H1 (cell line): ENCODE measurements at regions not wholly inside any gene's neighbourhood (a gene's known extent, or its start where the extent isn't known, plus 50 kb on each side); places are given as distances from the start of the nearest gene placed in this dataset.

Source experiments
- CTCF ChIA-PET: fragments of 300-600 bp; sonication (Branson Sonifier 250); formaldehyde crosslinking; loops from one replicate; lab custom pipeline; 2021; ENCODE audit not compliant: partially characterized antibody; lab: Charles Lee
- POLR2A ChIA-PET: fragments of 300-600 bp; sonication (Branson Sonifier 250); formaldehyde crosslinking; loops from one replicate; lab custom pipeline; 2021; ENCODE audit warnings: inconsistent platforms; ENCODE audit not compliant: partially characterized antibody; lab: Charles Lee
- DNase-seq, 2 experiments: peaks; one replicate each; pipeline versions ENCODE4 v3.0.0 to v3.0.0-alpha.2; 2010 to 2022; ENCODE audit warnings: low spot score in 2 of 2, low read depth in 1 of 2, mixed read lengths in 1 of 2
- FAIRE-seq: peaks from 2 replicates; lab custom pipeline; 2011; peaks lifted over from hg19 to GRCh38; lab: Jason Lieb, UNC
- H2AFZ ChIP-seq: 2 replicates; pipeline ENCODE4 v1.8.1; 2012; ENCODE audit warnings: low read length, inconsistent platforms
- H2AK5ac ChIP-seq: 2 replicates; pipeline ENCODE4 v1.6.1; 2013; ENCODE audit warnings: low read depth, low read length
- H2BK120ac ChIP-seq: replicated peaks from 2 replicates; pipeline ENCODE3; 2013; ENCODE audit warnings: low read depth, low read length, inconsistent platforms
- H2BK12ac ChIP-seq: 2 replicates; pipeline ENCODE4 v1.6.1; 2013; ENCODE audit warnings: low read depth, low read length
- H2BK15ac ChIP-seq: 2 replicates; pipeline ENCODE4 v1.6.1; 2013; ENCODE audit warnings: low read length
- H2BK20ac ChIP-seq: 2 replicates; pipeline ENCODE4 v1.6.1; 2013; ENCODE audit warnings: low read length
- H2BK5ac ChIP-seq: 2 replicates; pipeline ENCODE4 v1.6.1; 2013; ENCODE audit warnings: low read depth, low read length
- H3K14ac ChIP-seq: 2 replicates; pipeline ENCODE4 v1.6.1; 2013; ENCODE audit warnings: inconsistent platforms; ENCODE audit not compliant: insufficient read length
- H3K18ac ChIP-seq: 2 replicates; pipeline ENCODE4 v1.6.1; 2013; ENCODE audit warnings: low read length; ENCODE audit errors: extremely low read depth
- H3K23ac ChIP-seq: 2 replicates; pipeline ENCODE4 v1.6.1; 2013; ENCODE audit warnings: inconsistent platforms; ENCODE audit not compliant: insufficient read length
- H3K23me2 ChIP-seq: 2 replicates; pipeline ENCODE4 v1.6.1; 2013; ENCODE audit warnings: low read depth, low read length
- H3K27ac ChIP-seq: 2 replicates; pipeline ENCODE4 v1.6.1; 2011; ENCODE audit warnings: low read depth, low read length, inconsistent platforms
- H3K27me3 ChIP-seq, 4 experiments: replicated peaks in 1 of 4; 1 replicate in 1 of 4; 2 replicates in 3 of 4; pipeline versions ENCODE4 v1.6.1 to v1.8.1; 2011 to 2013; ENCODE audit warnings: low read length in 3 of 4, mild to moderate bottlenecking in 3 of 4, inconsistent platforms in 2 of 4, mixed read lengths in 2 of 4, moderate library complexity in 1 of 4; ENCODE audit not compliant: control insufficient read depth in 3 of 4, insufficient read depth in 3 of 4; ENCODE audit errors: extremely low read depth in 1 of 4
- H3K36me3 ChIP-seq, 4 experiments: 2 replicates each; pipeline versions ENCODE4 v1.6.1 to v1.8.1; 2011 to 2013; ENCODE audit warnings: mild to moderate bottlenecking in 4 of 4, low read length in 3 of 4, moderate library complexity in 2 of 4, control low read depth in 1 of 4, inconsistent platforms in 1 of 4; ENCODE audit not compliant: insufficient read depth in 4 of 4, control insufficient read depth in 2 of 4
- H3K4ac ChIP-seq: replicated peaks from 2 replicates; pipeline ENCODE3; 2013; ENCODE audit warnings: low read length, low read depth, mixed read lengths, inconsistent platforms; ENCODE audit not compliant: insufficient read length
- H3K4me1 ChIP-seq, 4 experiments: replicated peaks in 1 of 4; 1 replicate in 1 of 4; 2 replicates in 3 of 4; pipeline versions ENCODE4 v1.6.1 to v1.8.1; 2011 to 2013; ENCODE audit warnings: low read length in 3 of 4, inconsistent platforms in 2 of 4, mixed read lengths in 1 of 4; ENCODE audit not compliant: insufficient read depth in 4 of 4, control insufficient read depth in 3 of 4
- H3K4me2 ChIP-seq, 2 experiments: 2 replicates each; pipeline versions ENCODE4 v1.6.1 to v1.8.1; 2011 to 2013; ENCODE audit warnings: low read depth in 2 of 2, low read length in 2 of 2, control low read depth in 1 of 2, inconsistent platforms in 1 of 2, mild to moderate bottlenecking in 1 of 2; ENCODE audit not compliant: insufficient read depth in 1 of 2
- H3K4me3 ChIP-seq, 4 experiments: fragments of 200-600, 300-600 bp in 1 of 4; sonication (generic), shearing (Covaris generic), sonication (Bioruptor Twin) in 1 of 4; 2 replicates each; pipeline versions ENCODE4 v1.5.1 to v1.8.1; 2011 to 2016; ENCODE audit warnings: low read length in 4 of 4, low read depth in 3 of 4, control low read depth in 2 of 4, inconsistent platforms in 2 of 4, mild to moderate bottlenecking in 2 of 4, mixed read lengths in 1 of 4, moderate library complexity in 1 of 4; ENCODE audit not compliant: insufficient read depth in 2 of 4; ENCODE audit errors: extremely low read depth in 1 of 4
- H3K56ac ChIP-seq: replicated peaks from 2 replicates; pipeline ENCODE3; 2013; ENCODE audit warnings: low read depth, mild to moderate bottlenecking, mixed read lengths, low read length, inconsistent platforms; ENCODE audit not compliant: insufficient read length
- H3K79me1 ChIP-seq: 2 replicates; pipeline ENCODE4 v1.6.1; 2013; ENCODE audit warnings: low read depth, low read length, control low read depth
- H3K79me2 ChIP-seq, 2 experiments: 2 replicates each; pipeline versions ENCODE4 v1.6.1 to v1.8.1; 2012 to 2013; ENCODE audit warnings: low read length in 2 of 2, mild to moderate bottlenecking in 2 of 2, inconsistent platforms in 1 of 2; ENCODE audit not compliant: insufficient read depth in 2 of 2, control insufficient read depth in 1 of 2
- H3K9ac ChIP-seq, 4 experiments: replicated peaks in 1 of 4; 1 replicate in 1 of 4; 2 replicates in 3 of 4; pipeline versions ENCODE4 v1.6.1 to v1.8.1; 2011 to 2013; ENCODE audit warnings: low read depth in 3 of 4, low read length in 3 of 4, control low read depth in 2 of 4, mild to moderate bottlenecking in 2 of 4, moderate library complexity in 2 of 4, inconsistent platforms in 1 of 4; ENCODE audit errors: extremely low read depth in 1 of 4
- H3K9me3 ChIP-seq, 2 experiments: 2 replicates each; pipeline versions ENCODE4 v1.6.1 to v1.8.1; 2012 to 2013; ENCODE audit warnings: mild to moderate bottlenecking in 2 of 2, moderate library complexity in 2 of 2, control low read depth in 1 of 2, inconsistent platforms in 1 of 2, low read depth in 1 of 2, low read length in 1 of 2, mixed read lengths in 1 of 2; ENCODE audit not compliant: insufficient read depth in 2 of 2
- H4K20me1 ChIP-seq, 2 experiments: replicated peaks in 1 of 2; 2 replicates each; pipeline versions ENCODE3 to v1.8.1; 2011 to 2013; ENCODE audit warnings: inconsistent platforms in 2 of 2, low read length in 2 of 2, mild to moderate bottlenecking in 1 of 2; ENCODE audit not compliant: insufficient read depth in 2 of 2, control insufficient read depth in 1 of 2
- H4K5ac ChIP-seq: 2 replicates; pipeline ENCODE4 v1.6.1; 2013; ENCODE audit warnings: low read length, low read depth, mixed read lengths, inconsistent platforms; ENCODE audit not compliant: insufficient read length
- H4K8ac ChIP-seq: 2 replicates; pipeline ENCODE4 v1.8.0; 2013; ENCODE audit warnings: mild to moderate bottlenecking, moderate library complexity, low read length, inconsistent platforms; ENCODE audit not compliant: insufficient read depth; ENCODE audit errors: extremely low read depth
- H4K91ac ChIP-seq: replicated peaks from 2 replicates; pipeline ENCODE3; 2013; ENCODE audit warnings: low read length, mixed read lengths, inconsistent platforms; ENCODE audit not compliant: insufficient read length
- BCL11A ChIP-seq, 2 experiments: IDR thresholded peaks; one replicate each; pipeline ENCODE4 v1.6.1; 2011; ENCODE audit warnings: low read depth in 2 of 2, low read length in 2 of 2, mild to moderate bottlenecking in 2 of 2
- CBX5 ChIP-seq: fragments of 300-800, 300-1000 bp; sonication (generic); IDR thresholded peaks from 2 replicates; pipeline ENCODE4 v1.7.1; 2016; ENCODE audit warnings: antibody characterized with exemption, low read length, low read depth
- EZH2 ChIP-seq: fragments of 200-600 bp; sonication (generic); IDR thresholded peaks from 2 replicates; pipeline ENCODE4 v1.7.1; 2012; ENCODE audit warnings: low read depth, mild to moderate bottlenecking, moderate library complexity, low read length, inconsistent platforms; ENCODE audit not compliant: severe bottlenecking
- HDAC6 ChIP-seq: IDR thresholded peaks from one replicate; pipeline ENCODE4 v1.7.1; 2012; ENCODE audit warnings: low read depth, mild to moderate bottlenecking, inconsistent platforms, low read length, moderate library complexity
- JUN ChIP-seq: IDR thresholded peaks from 2 replicates; pipeline ENCODE4 v1.6.1; 2011; ENCODE audit warnings: low read depth, mild to moderate bottlenecking, improper control_type of control experiment, low read length
- KDM4A ChIP-seq: IDR thresholded peaks from one replicate; pipeline ENCODE4 v1.7.1; 2012; ENCODE audit warnings: low read depth, mild to moderate bottlenecking, moderate library complexity, low read length, inconsistent platforms; ENCODE audit not compliant: severe bottlenecking
- RNF2 ChIP-seq: fragments of 200-900, 300-1000 bp; sonication (generic); IDR thresholded peaks from 2 replicates; pipeline ENCODE4 v1.7.1; 2016; ENCODE audit warnings: borderline replicate concordance, low read depth, mild to moderate bottlenecking, antibody characterized with exemption, low read length; ENCODE audit not compliant: poor library complexity, severe bottlenecking; ENCODE audit errors: missing control alignments
- SIN3A ChIP-seq, 2 experiments: IDR thresholded peaks in 1 of 2; conservative IDR thresholded peaks in 1 of 2; 2 replicates each; pipeline ENCODE4 v1.6.1; 2011 to 2012; ENCODE audit warnings: low read length in 2 of 2, improper control_type of control experiment in 1 of 2, low read depth in 1 of 2, mild to moderate bottlenecking in 1 of 2
- USF2 ChIP-seq: IDR thresholded peaks from 2 replicates; pipeline ENCODE4 v1.6.1; 2011; ENCODE audit warnings: low read length, improper control_type of control experiment
- WGBS, 2 experiments: shearing (Covaris generic) in 1 of 2; methylation state at CpG; one replicate each; pipeline versions ENCODE4 v1.1.6 to v1.1.7; 2013 to 2015; ENCODE audit warnings: low lambda C conversion rate in 2 of 2, mixed read lengths in 2 of 2, inconsistent platforms in 1 of 2, low coverage in 1 of 2, missing lambda C conversion rate in 1 of 2; ENCODE audit not compliant: insufficient replicate concordance in 2 of 2, insufficient coverage in 1 of 2, insufficient read length in 1 of 2; ENCODE audit errors: extremely low coverage in 1 of 2, missing lambda C conversion rate in 1 of 2; 5-methylcytosine and 5-hydroxymethylcytosine counted together

DNA sequence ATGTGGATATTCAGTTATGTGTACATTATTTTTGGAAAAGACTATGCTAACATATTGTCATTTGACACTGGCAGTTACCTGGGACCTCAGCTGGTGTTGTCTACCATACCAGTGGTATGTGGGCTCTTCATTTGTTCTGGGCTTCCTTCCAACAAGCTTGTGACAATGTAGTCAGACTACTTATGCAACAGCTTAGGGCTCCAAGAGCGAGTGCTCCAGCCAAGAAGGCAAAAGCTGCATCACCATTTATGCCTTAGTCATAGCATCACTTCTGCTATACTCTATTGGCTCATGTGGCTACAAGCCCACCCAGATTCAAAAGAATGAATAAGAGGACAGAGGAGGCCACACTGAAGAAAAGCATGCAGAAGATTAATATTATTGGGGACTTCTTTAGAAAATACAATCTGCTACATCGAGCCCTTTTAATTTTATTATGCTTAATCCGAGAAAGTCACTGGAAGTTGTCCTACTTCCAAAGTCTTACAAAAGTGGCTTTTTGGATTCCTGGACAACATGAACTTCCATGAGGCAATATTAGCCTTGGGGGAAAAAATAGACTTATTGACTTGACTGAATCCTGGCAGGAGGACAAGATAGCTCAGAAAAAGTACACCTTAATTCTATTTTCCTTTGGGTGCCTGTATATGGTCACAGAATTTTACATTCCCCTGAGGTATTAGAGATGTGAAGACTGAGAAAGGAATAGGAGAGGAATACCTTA, 529.4 kb upstream of the HTR2A start:
- H3K27ac ChIP-seq, result no peak overlapping the region
- H4K20me1 ChIP-seq, result no peaks in the 10 kb centered on the region
- H3K14ac ChIP-seq, result no peak overlapping the region
- H3K4me2 ChIP-seq, result no peak overlapping the region
- CTCF ChIA-PET, result interaction anchor here (0.9 to 2.3 kb wide), 4 partner anchors 9 to 532 kb away, joined by 3 to 7 read pairs (median 4); no protein-coding TSS in a partner anchor
- H3K36me3 ChIP-seq, result no peaks in the 10 kb centered on the region
- TF ChIP-seq JUN (no peak), CBX5 (no peak), EZH2 (no peak), KDM4A (no peak), USF2 (no peak), SIN3A (conservative IDR thresholded peaks at IDR 0.05 in 1 of 2, IDR thresholded peaks at IDR 0.05 in 1 of 2; ENCODE audit: low read depth in 1 of 2, low read length in 2 of 2) (no peak), RNF2 (no peak), BCL11A (IDR thresholded peaks at IDR 0.05; ENCODE audit: low read depth in 2 of 2, low read length in 2 of 2) (no peak), HDAC6 (no peak)
- H3K4me3 ChIP-seq, result no peak overlapping the region
- H4K8ac ChIP-seq, result no peak overlapping the region
- no peaks in the 10 kb centered on the region for H3K79me2 ChIP-seq
- no peak overlapping the region for H3K23ac ChIP-seq
- no peak overlapping the region for H3K4ac ChIP-seq
- H4K5ac ChIP-seq, result no peak overlapping the region
- no peak overlapping the region for H2AFZ ChIP-seq
- no peak overlapping the region for H2BK20ac ChIP-seq
- no peak overlapping the region for H2BK15ac ChIP-seq
- H4K91ac ChIP-seq, result no peak overlapping the region
- FAIRE-seq (no peak), DNase-seq (no peak)
- H2AK5ac ChIP-seq, result no peak overlapping the region
- no peak overlapping the region for H3K56ac ChIP-seq
- peaks cover 0 to 1% (median 0%) of the 10 kb centered on the region in 4 experiments; a peak in 1 of 7 replicates for H3K27me3 ChIP-seq
- no peaks in the 10 kb centered on the region for H3K9me3 ChIP-seq
- no peaks in the 10 kb centered on the region for H3K23me2 ChIP-seq
- H3K79me1 ChIP-seq, result no peaks in the 10 kb centered on the region
- no peak overlapping the region for H2BK12ac ChIP-seq
- WGBS, 2 experiments, result 92% methylated on average over 3 of the region's 3 CpGs; no CpG with 5 or more reads in 1 of the 2 experiments
- H2BK5ac ChIP-seq, result no peak overlapping the region
- no peak overlapping the region for H2BK120ac ChIP-seq
- no peak overlapping the region for H3K18ac ChIP-seq
- no peaks in the 10 kb centered on the region for H3K4me1 ChIP-seq
- POLR2A ChIA-PET, result no interaction called here
- H3K9ac ChIP-seq, result no peak overlapping the region
